ENCODE measurements at regions not wholly inside any gene's neighbourhood (a gene's known extent, or its start where the extent isn't known, plus 50 kb on each side); places are given as distances from the start of the nearest gene placed in this dataset.

- H3K4me2 ChIP-seq = no peak overlapping the region
- Mint-ChIP-seq H3K27me3 (ENCODE audit: insufficient read depth, low read depth) (peaks cover 2% of the 10 kb centered on the region), H3K36me3 (no peaks in the 10 kb centered on the region), H3K4me1 (no peaks in the 10 kb centered on the region), H3K9me3 (no peaks in the 10 kb centered on the region), H3K4me3 (no peak overlapping the region), H3K27ac (no peak overlapping the region)
- no peaks in the 10 kb centered on the region for H3K79me2 ChIP-seq (ENCODE audit: low read depth)
- no peak overlapping the region for H3K4me3 ChIP-seq
- no peaks in the 10 kb centered on the region for H3K27me3 ChIP-seq
- H3K36me3 ChIP-seq = no peaks in the 10 kb centered on the region
- no peak for DNase-seq (ENCODE audit: low spot score)
- no peaks in the 10 kb centered on the region for H3K4me1 ChIP-seq
- no peaks in the 10 kb centered on the region for H3F3A ChIP-seq (ENCODE audit: low read depth)
- no peaks in the 10 kb centered on the region for H4K20me1 ChIP-seq (ENCODE audit: low read depth)
- H3K27ac ChIP-seq = no peak overlapping the region
- H3K9me3 ChIP-seq (ENCODE audit: low read depth) = no peaks in the 10 kb centered on the region
- H3K9ac ChIP-seq = no peak overlapping the region
- no peak overlapping the region for H2AFZ ChIP-seq (replicated peaks)
- TF ChIP-seq EZH2 (IDR thresholded peaks at IDR 0.05) (no peak), EZH2phosphoT487 (IDR thresholded peaks at IDR 0.05) (no peak)
Observed at GRCh38 chr10:89122433-89123051, 84.6 kb downstream of the CH25H start.

- H3K9me3 ChIP-seq (ENCODE audit: low read depth) = no peaks in the 10 kb centered on the region
- no peaks in the 10 kb centered on the region for H4K20me1 ChIP-seq (ENCODE audit: low read depth)
- H3K79me2 ChIP-seq (ENCODE audit: low read depth) = no peaks in the 10 kb centered on the region
- H3K9me3 Mint-ChIP-seq = no peaks in the 10 kb centered on the region
- H3K36me3 Mint-ChIP-seq = no peaks in the 10 kb centered on the region
- H3F3A ChIP-seq (ENCODE audit: low read depth) = no peaks in the 10 kb centered on the region
- H2AFZ ChIP-seq (replicated peaks) = no peak overlapping the region
- no peaks in the 10 kb centered on the region for H3K27me3 ChIP-seq
- no peak overlapping the region for H3K27ac Mint-ChIP-seq
- no peaks in the 10 kb centered on the region for H3K36me3 ChIP-seq
- peaks cover 2% of the 10 kb centered on the region for H3K27me3 Mint-ChIP-seq (ENCODE audit: insufficient read depth, low read depth)
- H3K4me1 ChIP-seq = no peaks in the 10 kb centered on the region
- no peak for DNase-seq (ENCODE audit: low spot score)
- no peak overlapping the region for H3K27ac ChIP-seq
- TF ChIP-seq CTCF (IDR thresholded peaks at IDR 0.05) = no peak
- no peak overlapping the region for H3K9ac ChIP-seq
- H3K4me3 Mint-ChIP-seq = no peak overlapping the region
- no peaks in the 10 kb centered on the region for H3K4me1 Mint-ChIP-seq
- no peak overlapping the region for H3K4me3 ChIP-seq
- H3K4me2 ChIP-seq = no peak overlapping the region
Observed at GRCh38 chr10:89121764-89122020, 85.4 kb downstream of the CH25H start.

- H3K27ac Mint-ChIP-seq = no peak overlapping the region
- H3K9me3 Mint-ChIP-seq = no peaks in the 10 kb centered on the region
- no peak overlapping the region for H3K9ac ChIP-seq
- H3K27me3 ChIP-seq = no peaks in the 10 kb centered on the region
- H2AFZ ChIP-seq (replicated peaks) = no peak overlapping the region
- H3K4me1 Mint-ChIP-seq = no peaks in the 10 kb centered on the region
- no peak overlapping the region for H3K4me3 ChIP-seq
- no peaks in the 10 kb centered on the region for H3K4me1 ChIP-seq
- H3K36me3 ChIP-seq = no peaks in the 10 kb centered on the region
- no peaks in the 10 kb centered on the region for H3F3A ChIP-seq (ENCODE audit: low read depth)
- H3K4me3 Mint-ChIP-seq = no peak overlapping the region
- H4K20me1 ChIP-seq (ENCODE audit: low read depth) = no peaks in the 10 kb centered on the region
- H3K27ac ChIP-seq = no peak overlapping the region
- TF ChIP-seq EZH2 (IDR thresholded peaks at IDR 0.05) = no peak
- no peaks in the 10 kb centered on the region for H3K79me2 ChIP-seq (ENCODE audit: low read depth)
- H3K36me3 Mint-ChIP-seq = no peaks in the 10 kb centered on the region
- no peak overlapping the region for H3K4me2 ChIP-seq
- DNase-seq (ENCODE audit: low spot score) = peak; percentile 4
- peaks cover 2% of the 10 kb centered on the region for H3K27me3 Mint-ChIP-seq (ENCODE audit: insufficient read depth, low read depth)
- no peaks in the 10 kb centered on the region for H3K9me3 ChIP-seq (ENCODE audit: low read depth)
Observed at GRCh38 chr10:89120931-89121763, 86.0 kb downstream of the CH25H start.

GRCh38 chr10:89119651-89120050 is 87.5 kb downstream of the CH25H start:
- Histone ChIP-seq H3F3A (ENCODE audit: low read depth) (no peaks in the 10 kb centered on the region), H3K9ac (no peak overlapping the region), H2AFZ (replicated peaks) (peak overlapping the region; percentile 47), H3K27ac (no peak overlapping the region), H3K9me3 (ENCODE audit: low read depth) (no peaks in the 10 kb centered on the region), H3K36me3 (no peaks in the 10 kb centered on the region), H3K79me2 (ENCODE audit: low read depth) (no peaks in the 10 kb centered on the region), H3K4me2 (no peak overlapping the region), H3K27me3 (no peaks in the 10 kb centered on the region), H4K20me1 (ENCODE audit: low read depth) (no peaks in the 10 kb centered on the region), H3K4me1 (no peaks in the 10 kb centered on the region), H3K4me3 (no peak overlapping the region)
- peaks cover 2% of the 10 kb centered on the region for H3K27me3 Mint-ChIP-seq (ENCODE audit: insufficient read depth, low read depth)
- H3K9me3 Mint-ChIP-seq = no peaks in the 10 kb centered on the region
- no peaks in the 10 kb centered on the region for H3K4me1 Mint-ChIP-seq
- no peak for DNase-seq (ENCODE audit: low spot score)
- H3K36me3 Mint-ChIP-seq = no peaks in the 10 kb centered on the region
- H3K27ac Mint-ChIP-seq = no peak overlapping the region
- H3K4me3 Mint-ChIP-seq = no peak overlapping the region
- TF ChIP-seq CTCF (IDR thresholded peaks at IDR 0.05) = no peak
- no peak for TF ChIP-seq EZH2 (IDR thresholded peaks at IDR 0.05)
- no peak for TF ChIP-seq EZH2phosphoT487 (IDR thresholded peaks at IDR 0.05)
